Liver (tissue), 3 donors: ENCODE measurements at regions not wholly inside any gene's neighbourhood (a gene's known extent, or its start where the extent isn't known, plus 50 kb on each side); places are given as distances from the start of the nearest gene placed in this dataset.

ENCODE experiments used
- ATF3 ChIP-seq: IDR thresholded peaks from 2 replicates; pipeline ENCODE4 v1.6.1; 2016; ENCODE audit warnings: antibody characterized with exemption
- CTCF ChIP-seq: fragments of 150-350 bp; IDR thresholded peaks from 2 replicates; pipeline ENCODE4 v1.5.1; 2017; ENCODE audit warnings: improper control_type of control experiment, low read depth, low read length; ENCODE audit not compliant: missing input control
- FOXA2 ChIP-seq: IDR thresholded peaks from 2 replicates; pipeline ENCODE4 v1.6.1; 2016; ENCODE audit warnings: antibody characterized with exemption
- HNF4G ChIP-seq: IDR thresholded peaks from 2 replicates; pipeline ENCODE4 v1.6.1; 2016; ENCODE audit warnings: antibody characterized with exemption
- JUND ChIP-seq, 2 donors: IDR thresholded peaks; 2 replicates each; pipeline ENCODE4 v1.6.1; 2016; ENCODE audit warnings: antibody characterized with exemption in 2 of 2
- RAD21 ChIP-seq, 2 donors: IDR thresholded peaks; 2 replicates each; pipeline ENCODE4 v1.6.1; 2016; ENCODE audit warnings: antibody characterized with exemption in 2 of 2, mild to moderate bottlenecking in 2 of 2
- SP1 ChIP-seq: IDR thresholded peaks from 2 replicates; pipeline ENCODE4 v1.6.1; 2018; ENCODE audit warnings: antibody characterized with exemption, mild to moderate bottlenecking
- TAF1 ChIP-seq: conservative IDR thresholded peaks from 2 replicates; pipeline ENCODE4 v1.6.1; 2016; ENCODE audit warnings: antibody characterized with exemption, mild to moderate bottlenecking
- TF ChIP-seq, protein P1 (sequence below): IDR thresholded peaks from 2 replicates; pipeline ENCODE4 v1.6.1; 2016; ENCODE audit warnings: antibody characterized with exemption, mild to moderate bottlenecking
- TF ChIP-seq, protein P2 (sequence below): IDR thresholded peaks from 2 replicates; pipeline ENCODE4 v1.6.1; 2016; ENCODE audit warnings: antibody characterized with exemption
- donor health status: healthy.
- donor health status: healthy.

GRCh38 chr9:103485138-103485537 is 490.0 kb downstream of the CYLC2 start:
- TF ChIP-seq CTCF (no peak), HNF4G (no peak), ATF3 (no peak), RAD21 (IDR thresholded peaks at IDR 0.05) (no peak), JUND (IDR thresholded peaks at IDR 0.05) (no peak), FOXA2 (no peak), SP1 (no peak), TAF1 (no peak)
- TF ChIP-seq, protein P1, sequence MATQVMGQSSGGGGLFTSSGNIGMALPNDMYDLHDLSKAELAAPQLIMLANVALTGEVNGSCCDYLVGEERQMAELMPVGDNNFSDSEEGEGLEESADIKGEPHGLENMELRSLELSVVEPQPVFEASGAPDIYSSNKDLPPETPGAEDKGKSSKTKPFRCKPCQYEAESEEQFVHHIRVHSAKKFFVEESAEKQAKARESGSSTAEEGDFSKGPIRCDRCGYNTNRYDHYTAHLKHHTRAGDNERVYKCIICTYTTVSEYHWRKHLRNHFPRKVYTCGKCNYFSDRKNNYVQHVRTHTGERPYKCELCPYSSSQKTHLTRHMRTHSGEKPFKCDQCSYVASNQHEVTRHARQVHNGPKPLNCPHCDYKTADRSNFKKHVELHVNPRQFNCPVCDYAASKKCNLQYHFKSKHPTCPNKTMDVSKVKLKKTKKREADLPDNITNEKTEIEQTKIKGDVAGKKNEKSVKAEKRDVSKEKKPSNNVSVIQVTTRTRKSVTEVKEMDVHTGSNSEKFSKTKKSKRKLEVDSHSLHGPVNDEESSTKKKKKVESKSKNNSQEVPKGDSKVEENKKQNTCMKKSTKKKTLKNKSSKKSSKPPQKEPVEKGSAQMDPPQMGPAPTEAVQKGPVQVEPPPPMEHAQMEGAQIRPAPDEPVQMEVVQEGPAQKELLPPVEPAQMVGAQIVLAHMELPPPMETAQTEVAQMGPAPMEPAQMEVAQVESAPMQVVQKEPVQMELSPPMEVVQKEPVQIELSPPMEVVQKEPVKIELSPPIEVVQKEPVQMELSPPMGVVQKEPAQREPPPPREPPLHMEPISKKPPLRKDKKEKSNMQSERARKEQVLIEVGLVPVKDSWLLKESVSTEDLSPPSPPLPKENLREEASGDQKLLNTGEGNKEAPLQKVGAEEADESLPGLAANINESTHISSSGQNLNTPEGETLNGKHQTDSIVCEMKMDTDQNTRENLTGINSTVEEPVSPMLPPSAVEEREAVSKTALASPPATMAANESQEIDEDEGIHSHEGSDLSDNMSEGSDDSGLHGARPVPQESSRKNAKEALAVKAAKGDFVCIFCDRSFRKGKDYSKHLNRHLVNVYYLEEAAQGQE = no peak
- TF ChIP-seq, protein P2, sequence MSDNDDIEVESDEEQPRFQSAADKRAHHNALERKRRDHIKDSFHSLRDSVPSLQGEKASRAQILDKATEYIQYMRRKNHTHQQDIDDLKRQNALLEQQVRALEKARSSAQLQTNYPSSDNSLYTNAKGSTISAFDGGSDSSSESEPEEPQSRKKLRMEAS = no peak
